A673 (cell line): ENCODE measurements at regions not wholly inside any gene's neighbourhood (a gene's known extent, or its start where the extent isn't known, plus 50 kb on each side); places are given as distances from the start of the nearest gene placed in this dataset.

ENCODE experiments used
- BruUV-seq: library from RNA; stranded (reverse); fragments of 400-500 nt; replicated peaks from 2 replicates; lab custom pipeline; 2021; lab: Mats Ljungman, UMichigan
- CTCF ChIA-PET: fragments of 300-600 bp; sonication (Branson Sonifier 250); formaldehyde crosslinking; loops from one replicate; lab custom pipeline; 2022; ENCODE audit warnings: antibody characterized with exemption; lab: Charles Lee
- POLR2A ChIA-PET: fragments of 300-600 bp; sonication (Branson Sonifier 250); formaldehyde crosslinking; loops from one replicate; lab custom pipeline; 2022; ENCODE audit warnings: antibody characterized with exemption; ENCODE audit not compliant: low non-redundant PET; lab: Charles Lee
- DNase-seq: peaks from one replicate; pipeline ENCODE4 v3.0.0-alpha.2; 2015; ENCODE audit warnings: low spot score
- H3K27ac ChIP-seq: fragments of 200-600 bp; sonication (generic); 2 replicates; pipeline ENCODE4 v1.5.1; 2016; ENCODE audit warnings: mixed run types, low read depth, mild to moderate bottlenecking, mixed read lengths, antibody characterized with exemption, low read length; ENCODE audit not compliant: poor library complexity, severe bottlenecking
- H3K27me3 ChIP-seq: fragments of 200-600 bp; sonication (generic); replicated peaks from 2 replicates; pipeline ENCODE4 v1.6.1; 2017; ENCODE audit warnings: mixed run types, low read depth, mild to moderate bottlenecking, mixed read lengths, antibody characterized with exemption, low read length; ENCODE audit not compliant: insufficient read depth, poor library complexity
- H3K36me3 ChIP-seq: fragments of 200-600 bp; sonication (generic); 2 replicates; pipeline ENCODE4 v1.6.1; 2016; ENCODE audit warnings: mixed run types, mild to moderate bottlenecking, mixed read lengths, antibody characterized with exemption, low read length; ENCODE audit not compliant: insufficient read depth, poor library complexity, severe bottlenecking
- H3K4me1 ChIP-seq: fragments of 200-600 bp; sonication (generic); 2 replicates; pipeline ENCODE4 v1.6.1; 2017; ENCODE audit warnings: mixed run types, mild to moderate bottlenecking, mixed read lengths, antibody characterized with exemption, low read length; ENCODE audit not compliant: insufficient read depth, poor library complexity, severe bottlenecking
- H3K4me3 ChIP-seq: fragments of 200-600 bp; sonication (generic); 2 replicates; pipeline ENCODE4 v1.5.1; 2016; ENCODE audit warnings: low read depth, mixed run types, mild to moderate bottlenecking, mixed read lengths, low read length; ENCODE audit not compliant: poor library complexity, severe bottlenecking
- H3K9me3 ChIP-seq: fragments of 200-600 bp; sonication (generic); 2 replicates; pipeline ENCODE4 v1.6.1; 2016; ENCODE audit warnings: mixed run types, low read depth, mild to moderate bottlenecking, mixed read lengths, antibody characterized with exemption, low read length; ENCODE audit not compliant: poor library complexity, severe bottlenecking
- CTCF ChIP-seq: fragments of 300-800, 200-600 bp; sonication (generic); conservative IDR thresholded peaks from 2 replicates; pipeline ENCODE4 v1.5.1; 2017; ENCODE audit warnings: low read depth, mild to moderate bottlenecking, antibody characterized with exemption, low read length, moderate library complexity, mixed read lengths
- EZH2 ChIP-seq: fragments of 200-600 bp; sonication (generic); IDR thresholded peaks from 2 replicates; pipeline ENCODE4 v1.6.1; 2017; ENCODE audit warnings: borderline replicate concordance, low read depth, mild to moderate bottlenecking, mixed read lengths, antibody characterized with exemption, low read length; ENCODE audit not compliant: poor library complexity, severe bottlenecking
- intact Hi-C: fragments of 100-400 bp; cut with micrococcal nuclease; formaldehyde crosslinking; loops from one replicate; pipeline ENCODE4 v1.10.0; 2022; ENCODE audit not compliant: unreplicated experiment

DNA sequence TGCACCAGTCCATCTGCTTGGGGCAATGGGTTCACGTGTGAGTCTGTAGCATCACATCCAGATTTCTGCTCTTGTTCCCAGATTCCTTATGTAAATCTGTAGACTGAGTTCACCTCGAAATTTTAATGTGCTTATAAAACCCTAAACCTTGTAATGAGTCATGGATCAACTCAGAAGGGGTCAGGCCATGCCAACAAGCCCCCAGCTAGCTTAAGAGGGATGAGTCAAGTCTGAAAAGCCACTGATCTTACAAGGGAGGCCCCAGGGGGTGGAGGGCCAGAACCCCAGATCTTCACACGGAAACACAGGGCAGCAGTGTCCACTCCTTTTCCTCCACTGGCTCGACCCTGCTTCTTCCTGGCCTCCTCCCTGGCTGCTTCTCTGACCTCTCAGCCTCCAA lies 399.1 kb upstream of the CDH5 start:
- ChIA-PET POLR2A (no interaction called here), CTCF (no interaction called here)
- intact Hi-C loops = no loop called here
- TF ChIP-seq EZH2 = no peak
- no peak for TF ChIP-seq CTCF
- no peak overlapping the region for H3K27ac ChIP-seq
- DNase-seq = no peak
- H3K27me3 ChIP-seq = no peaks in the 10 kb centered on the region
- no peak overlapping the region for H3K4me3 ChIP-seq
- H3K9me3 ChIP-seq = no peaks in the 10 kb centered on the region
- H3K4me1 ChIP-seq = no peaks in the 10 kb centered on the region
- BruUV-seq = no TSS peak
- H3K36me3 ChIP-seq = no peaks in the 10 kb centered on the region

- TF ChIP-seq EZH2 (no peak), CTCF (no peak)
- Histone ChIP-seq H3K36me3 (no peaks in the 10 kb centered on the region), H3K4me1 (no peaks in the 10 kb centered on the region), H3K4me3 (no peak overlapping the region), H3K27ac (no peak overlapping the region), H3K27me3 (no peaks in the 10 kb centered on the region), H3K9me3 (no peaks in the 10 kb centered on the region)
- no TSS peak for BruUV-seq
- CTCF ChIA-PET = no interaction called here
- POLR2A ChIA-PET = no interaction called here
- no peak for DNase-seq
- intact Hi-C loops = no loop called here
These were observed 400.9 kb upstream of the CDH5 start for GRCh38 chr16:65965628-65966027.

- CTCF ChIA-PET = no interaction called here
- intact Hi-C loops = no loop called here
- POLR2A ChIA-PET = no interaction called here
- Histone ChIP-seq H3K9me3 (no peaks in the 10 kb centered on the region), H3K27ac (no peak overlapping the region), H3K27me3 (no peaks in the 10 kb centered on the region), H3K4me3 (no peak overlapping the region), H3K36me3 (no peaks in the 10 kb centered on the region), H3K4me1 (no peaks in the 10 kb centered on the region)
- no TSS peak for BruUV-seq
- DNase-seq = no peak
- TF ChIP-seq CTCF = no peak
- no peak for TF ChIP-seq EZH2
These were observed 401.7 kb upstream of the CDH5 start for GRCh38 chr16:65964752-65965151.
